ENCODE measurements at regions not wholly inside any gene's neighbourhood (a gene's known extent, or its start where the extent isn't known, plus 50 kb on each side); places are given as distances from the start of the nearest gene placed in this dataset.
A peak's percentile ranks its signal among the peaks of the same experiment; 100 is the strongest.

DNA sequence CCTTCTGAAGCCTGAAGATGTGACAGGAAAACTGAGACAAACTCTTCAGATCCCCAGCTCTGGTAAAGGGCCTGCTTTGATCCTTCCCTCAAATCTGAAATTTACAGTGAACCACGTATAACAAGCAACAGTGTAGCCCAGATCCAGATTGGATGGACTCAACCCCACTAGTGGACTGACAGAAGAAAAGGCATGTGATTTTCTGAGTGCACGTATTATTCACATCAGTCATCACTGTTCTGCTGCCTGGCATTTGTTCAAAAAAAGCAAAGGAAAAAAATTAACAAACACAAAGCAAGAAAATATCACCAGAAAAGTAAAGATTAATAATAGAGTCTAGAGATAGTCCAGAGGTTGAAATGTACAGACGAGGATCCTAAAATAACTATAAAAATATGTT is 87.6 kb downstream of the CYRIA start:
- DNase-seq: no peak
- Histone ChIP-seq H3K27me3 (ENCODE audit: insufficient read depth, low read depth, severe bottlenecking) (no peaks in the 10 kb centered on the region), H3K9me3 (ENCODE audit: severe bottlenecking) (peaks cover 10% of the 10 kb centered on the region), H3K4me3 (ENCODE audit: low read depth, low read length) (no peak overlapping the region), H3K36me3 (no peaks in the 10 kb centered on the region), H3K27ac (no peak overlapping the region)
- TF ChIP-seq, protein P1, sequence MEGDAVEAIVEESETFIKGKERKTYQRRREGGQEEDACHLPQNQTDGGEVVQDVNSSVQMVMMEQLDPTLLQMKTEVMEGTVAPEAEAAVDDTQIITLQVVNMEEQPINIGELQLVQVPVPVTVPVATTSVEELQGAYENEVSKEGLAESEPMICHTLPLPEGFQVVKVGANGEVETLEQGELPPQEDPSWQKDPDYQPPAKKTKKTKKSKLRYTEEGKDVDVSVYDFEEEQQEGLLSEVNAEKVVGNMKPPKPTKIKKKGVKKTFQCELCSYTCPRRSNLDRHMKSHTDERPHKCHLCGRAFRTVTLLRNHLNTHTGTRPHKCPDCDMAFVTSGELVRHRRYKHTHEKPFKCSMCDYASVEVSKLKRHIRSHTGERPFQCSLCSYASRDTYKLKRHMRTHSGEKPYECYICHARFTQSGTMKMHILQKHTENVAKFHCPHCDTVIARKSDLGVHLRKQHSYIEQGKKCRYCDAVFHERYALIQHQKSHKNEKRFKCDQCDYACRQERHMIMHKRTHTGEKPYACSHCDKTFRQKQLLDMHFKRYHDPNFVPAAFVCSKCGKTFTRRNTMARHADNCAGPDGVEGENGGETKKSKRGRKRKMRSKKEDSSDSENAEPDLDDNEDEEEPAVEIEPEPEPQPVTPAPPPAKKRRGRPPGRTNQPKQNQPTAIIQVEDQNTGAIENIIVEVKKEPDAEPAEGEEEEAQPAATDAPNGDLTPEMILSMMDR (IDR thresholded peaks at IDR 0.05; ENCODE audit: low read depth, low read length): no peak

DNA sequence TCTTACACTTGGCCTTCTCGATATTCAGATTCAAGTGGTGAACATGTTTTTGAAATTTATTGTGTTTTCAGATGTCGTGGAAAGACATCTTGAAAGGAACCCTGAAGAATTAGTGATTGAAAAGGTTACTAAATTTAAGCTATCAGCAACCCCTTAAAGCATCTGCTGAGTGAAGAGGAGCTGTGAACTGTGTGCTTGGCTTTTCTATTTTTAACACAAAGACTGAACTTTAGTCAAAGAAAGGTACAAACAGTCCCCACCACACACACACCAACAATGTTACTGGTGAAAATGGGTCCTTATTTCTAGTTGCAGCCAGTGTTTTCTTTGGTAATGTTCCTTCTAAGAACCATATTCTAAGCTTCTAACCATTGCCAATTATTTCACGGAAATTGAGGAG is 95.1 kb downstream of the CYRIA start:
- DNase-seq: no peak
- TF ChIP-seq, protein P1 (IDR thresholded peaks at IDR 0.05; ENCODE audit: low read depth, low read length): no peak
- no peaks in the 10 kb centered on the region for H3K27me3 ChIP-seq (ENCODE audit: insufficient read depth, low read depth, severe bottlenecking)
- peaks cover 10% of the 10 kb centered on the region for H3K9me3 ChIP-seq (ENCODE audit: severe bottlenecking)
- H3K27ac ChIP-seq: peak overlapping the region; percentile 33
- H3K4me3 ChIP-seq (ENCODE audit: low read depth, low read length): no peak overlapping the region
- no peaks in the 10 kb centered on the region for H3K36me3 ChIP-seq

DNA sequence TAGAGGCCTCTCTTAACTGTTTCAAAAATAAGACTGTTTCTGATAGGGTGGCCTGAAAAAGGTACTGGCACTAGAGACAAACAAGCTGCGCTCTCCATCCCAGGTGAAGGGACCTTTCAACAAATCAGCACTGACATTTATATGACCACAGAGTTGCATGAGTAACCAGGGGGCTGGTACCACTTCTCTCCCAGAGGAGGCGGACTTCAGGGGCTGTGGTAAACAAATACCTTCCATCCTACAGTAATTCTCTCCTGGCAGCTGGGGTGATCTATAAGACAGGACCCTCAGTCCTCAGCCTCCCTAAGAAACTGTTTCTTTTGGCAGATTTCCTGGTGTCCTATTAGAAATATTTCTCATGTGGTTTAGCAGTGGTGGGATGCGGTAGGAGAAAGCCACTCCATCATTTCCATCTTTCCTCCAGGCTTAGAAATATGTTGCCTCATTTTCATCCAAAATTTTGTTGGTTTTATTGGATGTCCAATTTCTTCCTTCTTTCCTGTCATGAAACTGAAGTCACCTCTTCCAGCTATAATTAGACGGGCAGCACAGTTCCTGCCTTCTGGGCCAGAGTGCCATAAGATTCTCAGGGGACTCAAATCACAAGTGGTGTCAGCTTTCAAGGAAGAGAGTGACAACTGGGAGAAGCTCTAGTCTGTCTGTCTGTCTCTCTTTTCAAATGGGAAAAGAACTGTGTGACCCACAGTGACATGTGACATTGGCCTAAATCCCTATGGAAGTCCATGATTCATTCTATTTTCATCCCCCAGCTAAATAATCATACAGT is 96.4 kb downstream of the CYRIA start:
- Histone ChIP-seq H3K36me3 (no peaks in the 10 kb centered on the region), H3K4me3 (ENCODE audit: low read depth, low read length) (no peak overlapping the region), H3K9me3 (ENCODE audit: severe bottlenecking) (peaks cover 3% of the 10 kb centered on the region), H3K27me3 (ENCODE audit: insufficient read depth, low read depth, severe bottlenecking) (no peaks in the 10 kb centered on the region), H3K27ac (no peak overlapping the region)
- no peak for DNase-seq
- TF ChIP-seq, protein P1 (IDR thresholded peaks at IDR 0.05; ENCODE audit: low read depth, low read length): 0 out of 2 replicates have a peak, but pooled peaks have one; percentile 5

DNA sequence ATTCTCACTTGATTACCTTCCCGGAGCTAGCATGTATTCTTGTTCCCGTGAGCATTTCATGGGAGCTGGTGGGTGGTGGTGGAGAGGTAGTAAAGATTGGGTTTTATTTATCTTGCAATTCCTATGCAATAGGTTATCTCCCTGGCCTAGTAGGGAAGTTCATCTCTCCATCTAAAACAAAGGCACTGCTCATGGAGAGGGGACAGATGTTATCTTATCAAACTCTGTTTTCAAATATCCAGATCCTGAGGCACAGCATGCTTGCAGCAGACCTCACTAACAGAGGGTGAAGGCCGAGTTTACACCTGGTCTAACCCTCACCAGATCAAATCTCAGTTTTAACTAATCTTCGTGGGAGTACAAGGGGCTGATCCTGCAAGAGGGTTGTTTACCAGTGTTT is 98.9 kb downstream of the CYRIA start:
- Histone ChIP-seq H3K9me3 (ENCODE audit: severe bottlenecking) (no peaks in the 10 kb centered on the region), H3K4me3 (ENCODE audit: low read depth, low read length) (no peak overlapping the region), H3K27me3 (ENCODE audit: insufficient read depth, low read depth, severe bottlenecking) (no peaks in the 10 kb centered on the region), H3K36me3 (no peaks in the 10 kb centered on the region), H3K27ac (no peak overlapping the region)
- TF ChIP-seq, protein P1 (IDR thresholded peaks at IDR 0.05; ENCODE audit: low read depth, low read length): no peak
- DNase-seq: no peak

DNA sequence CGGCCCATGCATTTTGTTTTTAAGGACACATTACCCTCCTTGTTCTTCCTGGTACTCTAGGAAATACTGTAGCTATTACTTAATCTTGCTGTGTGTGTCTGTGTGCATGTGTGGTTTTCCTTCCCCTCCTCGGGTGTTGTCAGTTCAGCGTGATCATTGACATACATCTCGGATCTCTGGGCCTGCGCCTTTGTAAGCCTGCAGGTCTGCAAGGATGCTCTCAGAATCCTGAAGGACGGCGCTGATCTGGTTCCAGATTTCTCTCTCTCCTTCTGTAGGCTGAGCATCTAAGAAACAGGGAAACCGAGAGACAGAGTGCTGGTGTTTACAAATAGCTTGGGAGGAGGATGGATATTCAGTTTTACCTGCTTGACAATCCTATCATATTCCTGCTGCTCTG is 100.2 kb downstream of the CYRIA start:
- no peak for DNase-seq
- H3K27me3 ChIP-seq (ENCODE audit: insufficient read depth, low read depth, severe bottlenecking): no peaks in the 10 kb centered on the region
- no peak overlapping the region for H3K4me3 ChIP-seq (ENCODE audit: low read depth, low read length)
- no peaks in the 10 kb centered on the region for H3K9me3 ChIP-seq (ENCODE audit: severe bottlenecking)
- TF ChIP-seq, protein P1 (IDR thresholded peaks at IDR 0.05; ENCODE audit: low read depth, low read length): no peak
- H3K27ac ChIP-seq: no peak overlapping the region
- no peaks in the 10 kb centered on the region for H3K36me3 ChIP-seq

DNA sequence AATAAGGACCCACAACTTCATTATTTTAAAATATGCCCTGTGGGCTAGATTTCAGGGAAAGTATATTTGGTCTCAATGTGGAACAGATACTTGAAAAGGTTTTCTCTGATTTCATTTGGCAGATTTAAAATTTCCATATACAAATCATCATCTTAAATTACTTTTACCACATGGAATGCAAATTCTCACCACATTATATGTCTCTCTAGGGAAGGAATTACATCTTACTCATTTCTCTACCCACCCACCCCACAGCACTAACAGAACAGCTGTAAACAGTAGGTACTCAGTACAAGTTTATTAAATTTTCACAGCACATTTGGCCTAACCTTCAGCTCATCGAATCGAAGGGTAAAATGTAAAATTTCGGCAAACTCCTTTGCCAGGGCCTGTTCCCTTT is 104.0 kb downstream of the CYRIA start:
- Histone ChIP-seq H3K27ac (no peak overlapping the region), H3K4me3 (ENCODE audit: low read depth, low read length) (no peak overlapping the region), H3K36me3 (no peaks in the 10 kb centered on the region), H3K9me3 (ENCODE audit: severe bottlenecking) (no peaks in the 10 kb centered on the region), H3K27me3 (ENCODE audit: insufficient read depth, low read depth, severe bottlenecking) (no peaks in the 10 kb centered on the region)
- DNase-seq: no peak
- TF ChIP-seq, protein P1 (IDR thresholded peaks at IDR 0.05; ENCODE audit: low read depth, low read length): no peak

All from WERI-Rb-1 (cell line).